SK-N-DZ (cell line): ENCODE measurements at regions not wholly inside any gene's neighbourhood (a gene's known extent, or its start where the extent isn't known, plus 50 kb on each side); places are given as distances from the start of the nearest gene placed in this dataset.
"Not testable (repeated sequence)": the region's sequence is repeated elsewhere in the genome, so short reads cannot be mapped to it uniquely, and the experiment has no call there.

ENCODE experiments used
- DNase-seq: peaks from one replicate; pipeline ENCODE4 v3.0.0-alpha.2; 2015; ENCODE audit warnings: low spot score

DNA sequence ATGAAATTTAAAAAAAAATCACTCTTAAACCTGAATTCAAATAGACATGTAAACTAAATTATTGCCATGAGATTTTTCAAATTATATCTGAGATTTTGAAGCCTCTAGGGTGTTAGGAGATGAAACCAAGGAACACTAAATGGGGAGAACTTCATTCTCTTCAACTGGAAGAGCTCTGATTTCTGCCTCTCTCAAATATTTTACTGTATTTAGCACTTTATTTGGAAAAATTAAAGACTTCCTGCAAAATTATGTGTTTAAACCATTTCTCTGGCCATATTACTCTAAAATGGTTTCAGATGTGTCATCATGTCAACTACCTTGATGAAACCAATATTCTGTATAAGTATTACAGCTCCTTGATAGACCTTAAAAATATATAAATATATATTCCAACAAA lies 1571.6 kb upstream of the PRR20A start:
- DNase-seq: no peak

DNA sequence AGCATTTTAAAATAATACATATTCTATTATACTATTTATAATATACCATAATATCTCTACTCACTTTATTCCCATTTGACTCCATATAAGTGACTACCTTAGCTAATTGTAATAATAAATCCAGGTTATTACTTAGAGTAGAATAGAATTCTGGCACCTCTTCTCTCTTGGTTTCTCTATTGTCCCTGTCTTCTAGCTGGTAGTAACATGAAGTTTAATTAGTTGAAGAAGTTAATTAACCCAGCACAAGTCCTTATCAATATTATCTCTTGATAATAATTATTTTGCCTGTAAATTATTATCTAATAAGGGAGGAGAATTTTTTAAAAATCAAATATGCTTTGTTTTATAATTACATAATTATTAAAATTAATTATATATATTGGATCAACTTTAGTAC lies 1571.2 kb upstream of the PRR20A start:
- DNase-seq: no peak

GRCh38 chr13:55570371-55570770 lies 1570.3 kb upstream of the PRR20A start:
- no peak for DNase-seq

- DNase-seq: no peak
Observed at GRCh38 chr13:55571237-55571867, 1569.4 kb upstream of the PRR20A start.

GRCh38 chr13:55572408-55572807 lies 1568.3 kb upstream of the PRR20A start:
- no peak for DNase-seq

DNA sequence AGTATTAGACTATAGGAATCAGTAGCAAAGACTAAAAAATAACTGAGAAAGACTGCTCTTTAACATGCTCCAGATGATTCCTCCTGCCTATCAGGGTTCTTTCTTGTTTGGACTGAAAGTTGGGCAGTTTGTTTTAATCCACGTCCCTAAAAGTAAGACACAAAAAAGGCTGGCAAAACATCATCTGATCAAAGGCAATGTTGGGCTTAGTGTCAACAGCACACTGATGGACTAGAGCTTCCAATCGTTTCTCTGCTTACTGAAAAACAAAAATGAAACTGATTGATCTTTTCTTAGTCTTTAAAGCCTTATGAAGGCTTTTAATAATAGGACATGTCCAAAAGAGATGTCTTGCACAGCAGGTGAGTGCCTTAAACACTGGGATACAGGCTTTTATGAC lies 1567.9 kb upstream of the PRR20A start:
- DNase-seq: no peak

GRCh38 chr13:55573565-55573964 lies 1567.2 kb upstream of the PRR20A start:
- no peak for DNase-seq

DNA sequence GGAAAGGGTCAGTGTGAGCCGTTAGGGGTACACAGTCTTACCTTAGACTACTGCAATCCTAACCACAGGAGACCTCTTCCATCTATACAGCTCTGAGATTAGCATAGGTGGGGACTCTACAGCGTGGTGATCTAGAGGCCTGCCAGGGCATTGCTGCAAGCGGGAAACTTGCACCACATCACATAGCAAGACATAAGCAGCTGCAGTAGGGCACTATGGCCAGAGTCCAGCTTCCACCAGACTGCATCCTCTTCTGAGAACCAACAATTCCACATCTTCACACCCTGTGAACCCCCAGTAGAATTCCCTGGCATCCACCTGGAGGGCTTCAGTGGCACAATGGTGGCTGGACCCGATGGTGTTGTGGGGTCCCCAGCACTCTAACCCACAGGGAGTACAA lies 1564.3 kb upstream of the PRR20A start:
- no peak for DNase-seq

DNA sequence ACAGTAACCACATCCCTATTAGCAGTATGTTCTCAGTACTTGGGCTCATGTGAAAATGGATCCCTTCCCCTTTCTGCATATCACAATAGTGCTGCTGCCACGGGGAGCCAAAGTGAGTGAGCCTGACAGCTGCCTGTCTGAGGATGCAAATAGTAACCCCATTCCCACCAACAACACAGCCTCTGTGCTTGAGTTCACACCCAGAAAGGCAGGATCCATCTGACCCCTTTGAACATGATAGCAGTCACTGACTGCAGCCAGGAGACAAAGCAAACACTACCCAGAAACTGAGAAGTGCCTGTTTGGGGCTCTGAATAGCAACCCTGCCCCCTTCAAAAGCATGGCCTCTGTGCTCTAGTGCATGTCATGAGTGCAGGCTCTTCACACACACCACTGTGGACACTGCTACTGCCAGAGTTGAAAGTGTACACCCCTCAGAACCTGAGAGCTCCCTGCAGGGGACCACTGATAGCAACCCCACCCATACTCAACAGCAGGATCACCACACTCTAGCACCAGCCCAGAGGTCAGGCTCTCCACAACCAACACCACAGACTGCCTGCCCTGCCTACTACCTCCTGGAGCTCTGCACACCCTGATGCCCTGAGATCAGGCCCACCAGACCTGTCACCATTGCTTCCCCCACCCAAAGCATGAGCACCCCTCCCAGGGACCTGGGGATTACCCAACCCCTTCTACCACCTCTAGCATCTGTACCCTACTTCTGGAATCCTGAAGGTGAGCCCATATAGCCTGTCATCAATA lies 1563.5 kb upstream of the PRR20A start:
- DNase-seq: no peak

- no peak for DNase-seq
Observed at GRCh38 chr13:55577847-55578210, 1562.9 kb upstream of the PRR20A start.

- DNase-seq: not testable (repeated sequence)
Observed at GRCh38 chr13:55582294-55582693, 1558.4 kb upstream of the PRR20A start.

- no peak for DNase-seq
Observed at GRCh38 chr13:55583953-55584593, 1556.6 kb upstream of the PRR20A start.

- no peak for DNase-seq
Observed at GRCh38 chr13:55602784-55603183, 1537.9 kb upstream of the PRR20A start.

DNA sequence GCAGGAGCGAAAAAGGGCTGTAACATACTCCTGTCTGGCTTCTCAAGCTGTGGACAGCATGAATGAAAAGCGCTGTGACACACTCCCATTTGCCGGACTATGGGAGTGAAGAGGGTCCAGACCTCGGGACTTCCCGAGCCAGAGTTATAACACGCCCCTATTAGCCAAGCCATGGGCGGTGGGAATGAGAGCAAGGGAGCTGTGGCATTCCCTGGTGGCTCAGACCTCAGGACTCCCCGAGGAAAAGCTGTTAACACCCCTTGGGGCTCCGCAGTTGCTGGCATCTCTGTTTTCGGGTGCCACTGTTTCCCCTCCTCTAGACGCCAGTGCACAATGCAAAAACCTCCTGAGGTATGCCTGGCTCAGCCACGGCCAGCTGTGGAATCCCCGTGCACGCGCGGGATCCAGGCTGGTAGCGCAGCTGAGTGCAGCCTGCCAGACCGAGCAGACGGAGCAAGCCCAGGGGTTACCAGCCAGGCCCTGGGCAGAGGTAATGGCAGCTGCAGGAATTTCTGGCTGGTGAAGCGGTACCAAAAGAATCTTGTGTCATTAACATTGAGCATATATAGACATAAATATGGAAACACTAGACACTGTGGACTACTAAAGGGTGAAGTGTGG lies 1534.6 kb upstream of the PRR20A start:
- no peak for DNase-seq

- DNase-seq: no peak
Observed at GRCh38 chr13:55613429-55614187, 1527.1 kb upstream of the PRR20A start.

GRCh38 chr13:55615081-55615480 lies 1525.6 kb upstream of the PRR20A start:
- DNase-seq: no peak

- no peak for DNase-seq
Observed at GRCh38 chr13:55617241-55617640, 1523.5 kb upstream of the PRR20A start.

GRCh38 chr13:55627221-55627620 lies 1513.5 kb upstream of the PRR20A start:
- no peak for DNase-seq

DNA sequence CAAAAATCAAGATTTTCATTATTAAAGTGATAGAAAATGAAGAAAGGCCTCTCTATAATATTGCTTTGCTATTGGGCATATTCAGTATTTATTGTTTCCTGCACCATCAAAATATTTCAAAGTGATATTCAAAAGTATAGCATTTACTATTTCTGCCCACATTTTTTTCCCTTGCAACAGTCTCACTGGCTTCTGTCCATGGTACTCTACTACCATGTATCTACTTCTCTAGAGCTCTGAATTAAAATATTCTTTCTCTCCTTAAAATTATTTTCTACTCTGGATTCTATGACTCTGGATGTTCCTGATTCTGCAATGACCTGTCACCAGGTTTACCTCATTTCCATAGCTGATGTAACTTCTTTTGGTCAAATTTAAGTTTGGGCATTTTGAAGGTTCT lies 1508.3 kb upstream of the PRR20A start:
- DNase-seq: no peak

GRCh38 chr13:55649485-55649884 lies 1491.2 kb upstream of the PRR20A start:
- no peak for DNase-seq

GRCh38 chr13:55652657-55653056 lies 1488.1 kb upstream of the PRR20A start:
- DNase-seq: no peak

DNA sequence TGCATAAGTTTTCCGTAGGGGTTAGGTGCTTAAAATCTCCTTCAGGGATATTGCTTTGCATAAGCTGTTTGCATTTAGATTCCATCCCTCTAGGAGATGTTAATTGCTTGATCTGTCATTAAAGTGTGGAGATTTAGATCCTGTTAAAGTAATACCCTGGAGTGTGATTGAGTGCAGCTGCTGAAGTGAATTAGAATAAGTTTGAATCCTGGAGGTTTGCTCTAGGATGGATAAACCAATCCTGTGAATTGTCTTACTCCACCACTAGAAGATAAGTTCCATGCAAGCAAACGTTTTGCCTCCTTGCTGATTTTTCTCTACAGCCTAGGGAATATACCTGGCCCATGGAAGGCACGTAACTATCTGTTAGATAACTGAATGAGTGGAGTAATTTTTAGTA lies 1487.2 kb upstream of the PRR20A start:
- no peak for DNase-seq
